ENCODE measurements at regions not wholly inside any gene's neighbourhood (a gene's known extent, or its start where the extent isn't known, plus 50 kb on each side); places are given as distances from the start of the nearest gene placed in this dataset.

- H3K4me1 Mint-ChIP-seq (ENCODE audit: low read depth) = no peaks in the 10 kb centered on the region
- H3K36me3 Mint-ChIP-seq (ENCODE audit: low read depth) = no peaks in the 10 kb centered on the region
- no peaks in the 10 kb centered on the region for H3K27me3 Mint-ChIP-seq (ENCODE audit: low read depth)
- DNase-seq (ENCODE audit: low spot score) = no peak
- no peak overlapping the region for H3K27ac Mint-ChIP-seq
- peaks cover 6% of the 10 kb centered on the region for H3K9me3 Mint-ChIP-seq
- H3K4me3 Mint-ChIP-seq = no peak overlapping the region
Measured at GRCh38 chr1:5563861-5564577, 428.2 kb downstream of the NPHP4 start.

DNA sequence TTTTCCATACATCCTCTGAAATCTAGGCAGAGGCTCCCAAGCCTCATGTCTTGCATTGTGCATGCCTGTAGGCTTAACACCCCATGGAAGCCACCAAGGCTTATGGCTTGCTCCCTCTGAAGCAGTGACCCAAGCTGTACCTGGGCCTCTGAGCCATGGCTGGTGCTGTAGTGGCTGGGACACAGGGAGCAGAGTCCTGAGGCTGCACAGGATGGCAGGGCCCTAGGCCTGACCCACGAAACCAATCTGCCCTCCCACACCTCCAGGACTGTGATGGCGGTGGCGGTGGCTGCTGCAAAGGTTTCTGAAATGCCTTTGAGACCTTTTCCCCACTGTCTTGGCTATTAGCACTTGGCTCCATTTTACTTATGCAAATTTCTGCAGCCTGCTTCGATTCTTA, 429.5 kb downstream of the NPHP4 start:
- Mint-ChIP-seq H3K4me1 (ENCODE audit: low read depth) (no peaks in the 10 kb centered on the region), H3K27me3 (ENCODE audit: low read depth) (no peaks in the 10 kb centered on the region), H3K36me3 (ENCODE audit: low read depth) (no peaks in the 10 kb centered on the region), H3K4me3 (no peak overlapping the region), H3K27ac (no peak overlapping the region), H3K9me3 (peaks cover 5% of the 10 kb centered on the region)
- no peak for DNase-seq (ENCODE audit: low spot score)

DNA sequence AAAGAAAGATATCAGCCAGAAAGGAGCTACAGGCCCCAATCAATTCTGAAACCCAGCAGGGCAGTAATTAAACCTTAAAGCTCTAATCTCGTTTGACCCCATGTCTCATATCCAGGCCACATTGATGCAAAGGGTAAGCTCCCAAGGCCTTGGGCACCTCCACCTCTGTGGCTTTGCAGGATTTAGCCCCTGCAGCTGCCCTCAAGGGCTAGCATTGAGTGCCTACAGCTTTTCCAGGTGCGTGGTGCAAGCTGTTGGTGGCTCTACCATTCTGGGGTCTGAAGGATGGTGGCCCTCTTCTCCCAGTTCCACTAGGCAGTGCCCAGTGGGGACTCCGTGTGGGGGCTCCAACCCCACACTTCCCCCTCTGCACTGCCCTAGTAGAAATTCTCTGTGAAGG, 429.9 kb downstream of the NPHP4 start:
- no peak overlapping the region for H3K4me3 Mint-ChIP-seq
- no peaks in the 10 kb centered on the region for H3K36me3 Mint-ChIP-seq (ENCODE audit: low read depth)

GRCh38 chr1:5559078-5559477, 433.1 kb downstream of the NPHP4 start:
- Mint-ChIP-seq H3K27me3 (ENCODE audit: low read depth) (no peaks in the 10 kb centered on the region), H3K4me1 (ENCODE audit: low read depth) (no peaks in the 10 kb centered on the region), H3K4me3 (no peak overlapping the region), H3K36me3 (ENCODE audit: low read depth) (no peaks in the 10 kb centered on the region), H3K9me3 (peaks cover 5% of the 10 kb centered on the region), H3K27ac (no peak overlapping the region)
- DNase-seq (ENCODE audit: low spot score) = no peak

More for the DNA sequence above, 429.9 kb downstream of the NPHP4 start:
- H3K4me1 Mint-ChIP-seq (ENCODE audit: low read depth) = no peaks in the 10 kb centered on the region
- H3K9me3 Mint-ChIP-seq = peaks cover 5% of the 10 kb centered on the region
- no peak for DNase-seq (ENCODE audit: low spot score)
- no peaks in the 10 kb centered on the region for H3K27me3 Mint-ChIP-seq (ENCODE audit: low read depth)
- no peak overlapping the region for H3K27ac Mint-ChIP-seq

DNA sequence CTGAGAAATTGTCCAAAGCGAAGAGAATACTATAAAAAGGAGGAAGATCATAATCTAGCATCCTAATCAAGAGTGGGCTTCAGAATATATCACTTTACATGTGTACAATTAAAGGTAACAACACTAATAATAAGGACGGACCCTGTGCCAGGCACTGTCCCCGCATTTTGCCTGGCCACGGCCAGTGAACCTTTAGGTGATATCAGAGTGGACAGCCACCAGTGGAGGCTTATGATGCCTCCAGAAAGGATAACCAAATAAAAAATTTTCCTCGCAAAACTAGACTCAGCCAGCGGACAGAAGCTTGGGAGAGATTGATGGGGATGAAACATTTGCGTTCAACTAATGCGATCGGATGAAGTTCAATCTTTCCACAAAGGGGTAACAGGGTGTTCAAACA, 436.4 kb downstream of the NPHP4 start:
- H3K4me3 Mint-ChIP-seq = no peak overlapping the region
- H3K36me3 Mint-ChIP-seq (ENCODE audit: low read depth) = no peaks in the 10 kb centered on the region
- DNase-seq (ENCODE audit: low spot score) = no peak
- H3K4me1 Mint-ChIP-seq (ENCODE audit: low read depth) = no peaks in the 10 kb centered on the region
- peaks cover 5% of the 10 kb centered on the region for H3K9me3 Mint-ChIP-seq
- no peak overlapping the region for H3K27ac Mint-ChIP-seq
- H3K27me3 Mint-ChIP-seq (ENCODE audit: low read depth) = no peaks in the 10 kb centered on the region

GRCh38 chr1:5554784-5555183, 437.4 kb downstream of the NPHP4 start:
- H3K27me3 Mint-ChIP-seq (ENCODE audit: low read depth) = no peaks in the 10 kb centered on the region
- H3K9me3 Mint-ChIP-seq = peaks cover 5% of the 10 kb centered on the region
- no peaks in the 10 kb centered on the region for H3K36me3 Mint-ChIP-seq (ENCODE audit: low read depth)
- no peak overlapping the region for H3K4me3 Mint-ChIP-seq
- H3K4me1 Mint-ChIP-seq (ENCODE audit: low read depth) = no peaks in the 10 kb centered on the region
- DNase-seq (ENCODE audit: low spot score) = no peak
- H3K27ac Mint-ChIP-seq = no peak overlapping the region

GRCh38 chr1:5554111-5554510, 438.1 kb downstream of the NPHP4 start:
- DNase-seq (ENCODE audit: low spot score) = no peak
- H3K4me1 Mint-ChIP-seq (ENCODE audit: low read depth) = no peaks in the 10 kb centered on the region
- no peaks in the 10 kb centered on the region for H3K36me3 Mint-ChIP-seq (ENCODE audit: low read depth)
- H3K4me3 Mint-ChIP-seq = no peak overlapping the region
- H3K27ac Mint-ChIP-seq = no peak overlapping the region
- peaks cover 5% of the 10 kb centered on the region for H3K9me3 Mint-ChIP-seq
- H3K27me3 Mint-ChIP-seq (ENCODE audit: low read depth) = no peaks in the 10 kb centered on the region

DNA sequence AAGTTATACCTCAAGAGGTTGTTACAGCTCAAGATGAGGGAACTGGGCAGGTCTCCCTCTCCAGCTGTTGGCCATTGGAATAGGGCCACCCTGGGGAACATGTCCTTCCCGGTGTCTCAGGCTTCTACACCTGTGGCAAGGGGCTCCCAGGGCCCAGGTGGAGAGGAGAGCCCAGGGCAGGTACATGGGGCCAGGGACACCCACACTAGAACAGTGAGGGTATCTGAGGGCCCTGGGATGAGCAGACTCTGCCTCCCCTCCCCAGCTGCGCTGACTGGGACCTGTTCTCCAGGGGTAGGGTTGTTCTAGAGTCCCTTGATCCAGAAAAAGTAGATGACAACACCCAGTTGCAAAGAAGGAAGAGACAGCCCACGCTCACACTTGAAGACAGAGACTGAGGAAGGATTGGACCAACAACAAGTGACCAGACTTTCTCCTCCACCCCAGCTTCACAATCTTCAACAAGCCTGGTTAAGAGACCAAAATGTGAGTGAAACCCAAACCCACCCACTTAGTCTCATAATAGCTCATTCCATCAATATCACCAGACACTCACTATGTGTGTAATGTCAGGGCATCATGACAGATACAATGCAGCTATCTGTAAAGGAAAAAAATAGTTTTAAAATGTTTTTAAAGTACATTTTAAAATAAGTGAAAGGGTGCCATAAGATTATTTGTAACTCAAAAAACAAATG, 439.3 kb downstream of the NPHP4 start:
- Mint-ChIP-seq H3K27ac (no peak overlapping the region), H3K27me3 (ENCODE audit: low read depth) (no peaks in the 10 kb centered on the region), H3K36me3 (ENCODE audit: low read depth) (no peaks in the 10 kb centered on the region), H3K4me3 (no peak overlapping the region), H3K4me1 (ENCODE audit: low read depth) (no peaks in the 10 kb centered on the region), H3K9me3 (no peaks in the 10 kb centered on the region)
- DNase-seq (ENCODE audit: low spot score) = no peak

DNA sequence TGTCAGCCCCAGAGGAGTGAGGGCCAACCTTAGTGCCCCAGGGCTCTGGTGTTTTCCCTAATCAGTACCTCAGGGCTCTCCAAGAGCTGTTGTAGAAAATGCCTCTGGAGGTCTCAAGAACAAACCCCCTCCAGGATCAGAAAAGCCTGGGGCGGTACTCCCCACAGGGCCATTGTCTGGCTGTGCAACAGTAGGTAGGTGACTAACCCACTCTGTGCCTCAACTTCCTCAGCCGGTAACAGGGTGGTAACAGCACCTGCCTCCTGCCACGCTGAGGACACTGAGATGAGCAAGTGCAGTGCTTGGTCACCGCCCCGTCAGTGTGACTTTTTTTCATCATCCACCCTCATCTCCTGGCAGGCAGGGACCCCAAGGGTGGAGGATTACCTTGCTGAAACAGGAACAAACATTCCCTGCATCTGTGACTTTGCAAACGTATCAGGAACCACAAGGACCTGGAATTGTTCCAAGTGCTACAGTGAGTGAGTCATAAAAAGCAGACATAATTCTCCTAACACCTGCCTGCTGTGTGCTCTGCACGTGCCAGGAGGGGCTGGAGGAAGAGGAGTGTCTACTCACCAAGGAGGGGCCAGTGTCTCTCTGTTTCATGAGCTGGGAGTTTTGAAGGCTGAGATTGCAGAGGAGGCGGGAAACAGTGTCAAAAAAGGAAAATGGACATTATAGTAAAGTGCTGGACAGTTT, 440.8 kb downstream of the NPHP4 start:
- no peak overlapping the region for H3K27ac Mint-ChIP-seq
- H3K4me3 Mint-ChIP-seq = no peak overlapping the region

DNA sequence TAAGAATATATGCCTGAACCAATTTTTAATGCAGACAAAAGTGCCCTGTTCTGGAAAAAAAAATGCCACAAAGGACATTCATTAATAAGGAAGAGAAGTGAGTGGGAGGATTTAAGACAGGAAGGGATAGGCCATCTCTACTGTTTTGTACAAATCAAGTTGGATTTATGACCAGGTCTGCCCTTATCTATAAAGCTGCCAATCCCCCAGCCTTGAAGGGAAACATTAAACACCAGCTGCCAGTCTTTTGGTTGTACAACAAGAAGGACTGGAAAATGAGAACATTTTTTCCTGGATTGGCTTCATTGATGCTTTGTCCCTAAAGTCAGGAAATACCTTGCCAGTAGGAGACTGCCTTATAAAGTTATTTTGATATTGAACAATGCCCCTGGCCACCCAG, 444.0 kb downstream of the NPHP4 start:
- Mint-ChIP-seq H3K27me3 (ENCODE audit: low read depth) (peaks cover 4% of the 10 kb centered on the region), H3K4me3 (no peak overlapping the region), H3K4me1 (ENCODE audit: low read depth) (peaks cover 4% of the 10 kb centered on the region), H3K9me3 (no peaks in the 10 kb centered on the region), H3K36me3 (ENCODE audit: low read depth) (no peaks in the 10 kb centered on the region), H3K27ac (no peak overlapping the region)
- no peak for DNase-seq (ENCODE audit: low spot score)

More for the DNA sequence above, 440.8 kb downstream of the NPHP4 start:
- DNase-seq (ENCODE audit: low spot score) = no peak
- H3K27me3 Mint-ChIP-seq (ENCODE audit: low read depth) = no peaks in the 10 kb centered on the region
- no peaks in the 10 kb centered on the region for H3K4me1 Mint-ChIP-seq (ENCODE audit: low read depth)
- no peaks in the 10 kb centered on the region for H3K36me3 Mint-ChIP-seq (ENCODE audit: low read depth)
- H3K9me3 Mint-ChIP-seq = no peaks in the 10 kb centered on the region

DNA sequence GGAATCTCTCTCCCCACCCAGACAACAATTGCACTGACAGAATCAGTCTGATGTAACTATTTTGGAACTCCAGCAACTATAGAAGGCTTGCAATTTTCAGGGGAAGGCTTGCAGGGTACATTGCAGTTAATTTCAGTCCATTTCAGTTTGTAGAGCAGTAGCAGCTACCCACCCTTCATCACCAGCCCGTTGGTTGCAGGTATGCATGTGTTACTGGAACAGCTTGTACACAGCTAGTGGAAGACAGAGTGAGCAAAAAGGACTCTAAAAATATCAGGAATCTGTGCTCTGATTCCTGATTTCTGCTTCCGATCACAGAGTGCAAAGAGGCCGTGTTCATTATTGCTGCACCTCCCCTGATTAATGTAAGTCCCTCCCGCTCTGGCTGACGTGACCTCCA, 449.0 kb downstream of the NPHP4 start:
- DNase-seq (ENCODE audit: low spot score) = no peak
- Mint-ChIP-seq H3K27me3 (ENCODE audit: low read depth) (peaks cover 15% of the 10 kb centered on the region), H3K36me3 (ENCODE audit: low read depth) (no peaks in the 10 kb centered on the region), H3K4me1 (ENCODE audit: low read depth) (peaks cover 4% of the 10 kb centered on the region), H3K27ac (no peak overlapping the region), H3K4me3 (no peak overlapping the region), H3K9me3 (no peaks in the 10 kb centered on the region)

DNA sequence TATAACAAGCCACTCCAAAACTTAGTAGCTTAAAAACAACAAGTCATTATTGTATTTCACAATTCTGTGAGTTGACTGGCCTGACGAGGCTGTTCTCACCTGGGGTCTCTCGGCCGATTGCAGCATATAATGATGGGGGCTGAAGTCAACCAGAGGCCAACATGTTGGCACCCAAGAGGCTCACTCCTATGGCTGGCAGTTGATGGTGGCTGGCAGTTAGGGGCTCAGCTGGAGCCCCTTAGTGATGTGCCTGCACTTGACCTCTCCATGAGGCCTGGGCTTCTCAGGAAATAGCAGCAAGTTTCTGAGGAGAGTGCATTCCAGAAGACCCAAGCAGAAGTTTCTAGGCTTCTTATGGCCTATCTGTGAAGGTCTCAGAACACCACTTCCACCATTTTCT, 459.4 kb downstream of the NPHP4 start:
- H3K4me3 Mint-ChIP-seq = no peak overlapping the region
- no peak overlapping the region for H3K27ac Mint-ChIP-seq
- DNase-seq (ENCODE audit: low spot score) = no peak
- H3K36me3 Mint-ChIP-seq (ENCODE audit: low read depth) = no peaks in the 10 kb centered on the region
- no peaks in the 10 kb centered on the region for H3K4me1 Mint-ChIP-seq (ENCODE audit: low read depth)
- peaks cover 2% of the 10 kb centered on the region for H3K27me3 Mint-ChIP-seq (ENCODE audit: low read depth)
- H3K9me3 Mint-ChIP-seq = no peaks in the 10 kb centered on the region

GRCh38 chr1:5526822-5527551, 465.2 kb downstream of the NPHP4 start:
- Mint-ChIP-seq H3K4me1 (ENCODE audit: low read depth) (no peaks in the 10 kb centered on the region), H3K36me3 (ENCODE audit: low read depth) (no peaks in the 10 kb centered on the region), H3K27ac (no peak overlapping the region), H3K4me3 (no peak overlapping the region), H3K27me3 (ENCODE audit: low read depth) (no peaks in the 10 kb centered on the region), H3K9me3 (no peaks in the 10 kb centered on the region)
- no peak for DNase-seq (ENCODE audit: low spot score)

DNA sequence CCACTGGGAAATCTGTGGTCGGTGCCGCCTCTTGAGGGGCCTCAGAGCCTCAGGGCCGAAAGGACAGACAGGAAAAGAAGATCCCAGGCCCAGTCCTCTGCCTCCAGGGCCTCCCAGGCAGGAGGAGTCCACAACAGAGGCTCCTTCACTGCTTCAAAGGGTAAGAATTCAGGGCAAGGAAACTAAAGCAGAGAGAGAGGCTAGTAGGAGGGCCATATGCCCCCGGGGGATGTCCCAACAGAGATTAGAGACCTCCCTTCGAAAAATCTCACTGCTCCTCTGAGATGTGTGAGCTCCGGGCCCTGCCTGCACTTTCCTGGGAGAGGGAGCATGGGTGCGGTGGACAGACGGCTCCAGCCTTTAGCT, 465.9 kb downstream of the NPHP4 start:
- Mint-ChIP-seq H3K4me3 (no peak overlapping the region), H3K27me3 (ENCODE audit: low read depth) (peaks cover 4% of the 10 kb centered on the region), H3K9me3 (no peaks in the 10 kb centered on the region), H3K4me1 (ENCODE audit: low read depth) (no peaks in the 10 kb centered on the region), H3K36me3 (ENCODE audit: low read depth) (no peaks in the 10 kb centered on the region), H3K27ac (no peak overlapping the region)
- DNase-seq (ENCODE audit: low spot score) = no peak

All from T-helper 2 cell treated with Interferon-gamma antibody and Interleukin-4, amounts not matched to agents 5 μg/mL and 100 μg/mL, for 36 hours (primary cell).